IPS DF 6.9 (cell line): ENCODE measurements at regions not wholly inside any gene's neighbourhood (a gene's known extent, or its start where the extent isn't known, plus 50 kb on each side); places are given as distances from the start of the nearest gene placed in this dataset.

Experiments
- DNase-seq: peaks from one replicate; pipeline ENCODE4 v3.0.0-alpha.2; 2013; ENCODE audit warnings: low read depth, low spot score
- H3K27ac ChIP-seq: one replicate; pipeline ENCODE4 v1.5.1; 2013; ENCODE audit warnings: low read length, control low read depth
- H3K27me3 ChIP-seq: 2 replicates; pipeline ENCODE4 v1.6.1; 2013; ENCODE audit warnings: mild to moderate bottlenecking, low read length; ENCODE audit not compliant: control insufficient read depth, insufficient read depth
- H3K36me3 ChIP-seq: 2 replicates; pipeline ENCODE4 v1.6.1; 2013; ENCODE audit warnings: low read length; ENCODE audit not compliant: control insufficient read depth, insufficient read depth
- H3K4me1 ChIP-seq: 2 replicates; pipeline ENCODE4 v1.6.1; 2013; ENCODE audit warnings: low read length; ENCODE audit not compliant: control insufficient read depth, insufficient read depth
- H3K4me3 ChIP-seq: 2 replicates; pipeline ENCODE4 v1.5.1; 2013; ENCODE audit warnings: mild to moderate bottlenecking, low read length
- H3K9me3 ChIP-seq: 2 replicates; pipeline ENCODE4 v1.6.1; 2013; ENCODE audit warnings: low read length, inconsistent platforms; ENCODE audit not compliant: control insufficient read depth, insufficient read depth
- WGBS: extraction: QIAGEN DNeasy Blood & Tissue Kit; methylation state at CpG from one replicate; pipeline ENCODE4 v1.1.7; 2013; ENCODE audit warnings: mixed read lengths, missing lambda C conversion rate; ENCODE audit not compliant: insufficient read length, insufficient coverage; 5-methylcytosine and 5-hydroxymethylcytosine counted together

DNA sequence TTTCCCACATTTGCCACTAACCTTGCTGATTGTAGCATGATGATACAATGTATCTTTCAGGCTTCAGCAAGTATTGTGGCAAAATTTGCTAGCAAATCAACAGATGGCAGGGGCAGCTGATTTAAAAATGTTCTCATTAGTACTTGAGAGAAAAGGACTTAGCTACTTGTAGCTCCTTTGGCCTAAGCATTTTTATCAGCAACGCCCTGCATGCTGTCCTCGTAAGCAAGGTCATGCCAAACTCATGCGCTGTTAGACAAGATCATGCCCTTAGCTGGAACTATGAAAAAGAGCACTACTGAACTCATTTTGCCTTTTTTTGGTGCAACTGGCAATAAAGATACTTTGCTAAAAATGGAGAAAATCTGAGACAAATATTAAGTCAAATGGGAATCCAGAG, 197.1 kb downstream of the ICE1 start:
- Histone ChIP-seq H3K4me3 (no peak overlapping the region), H3K4me1 (no peaks in the 10 kb centered on the region), H3K27ac (no peak overlapping the region), H3K27me3 (no peaks in the 10 kb centered on the region), H3K36me3 (no peaks in the 10 kb centered on the region), H3K9me3 (peaks cover 5% of the 10 kb centered on the region)
- WGBS: no CpG with 5 or more reads among the region's 3 CpGs
- no peak for DNase-seq

DNA sequence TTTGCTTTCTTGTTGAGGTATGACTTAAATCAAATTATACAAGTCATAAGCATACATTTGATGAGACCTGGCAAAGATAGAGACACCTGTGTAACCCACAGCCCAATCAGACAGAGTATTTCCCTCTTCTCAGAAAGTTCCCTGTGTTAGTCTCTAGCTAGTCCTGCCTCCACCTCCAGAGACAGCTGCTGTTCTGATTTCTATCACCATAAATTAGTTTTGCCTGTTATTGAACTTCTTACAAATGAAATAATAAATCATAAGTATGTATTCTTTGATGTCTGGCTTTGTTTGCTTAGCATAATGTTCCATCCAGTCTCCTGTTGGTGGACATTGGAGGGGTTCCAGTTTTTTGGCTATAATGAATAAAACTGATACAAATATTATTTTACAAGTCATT, 194.5 kb downstream of the ICE1 start:
- H3K27me3 ChIP-seq: no peaks in the 10 kb centered on the region
- DNase-seq: no peak

DNA sequence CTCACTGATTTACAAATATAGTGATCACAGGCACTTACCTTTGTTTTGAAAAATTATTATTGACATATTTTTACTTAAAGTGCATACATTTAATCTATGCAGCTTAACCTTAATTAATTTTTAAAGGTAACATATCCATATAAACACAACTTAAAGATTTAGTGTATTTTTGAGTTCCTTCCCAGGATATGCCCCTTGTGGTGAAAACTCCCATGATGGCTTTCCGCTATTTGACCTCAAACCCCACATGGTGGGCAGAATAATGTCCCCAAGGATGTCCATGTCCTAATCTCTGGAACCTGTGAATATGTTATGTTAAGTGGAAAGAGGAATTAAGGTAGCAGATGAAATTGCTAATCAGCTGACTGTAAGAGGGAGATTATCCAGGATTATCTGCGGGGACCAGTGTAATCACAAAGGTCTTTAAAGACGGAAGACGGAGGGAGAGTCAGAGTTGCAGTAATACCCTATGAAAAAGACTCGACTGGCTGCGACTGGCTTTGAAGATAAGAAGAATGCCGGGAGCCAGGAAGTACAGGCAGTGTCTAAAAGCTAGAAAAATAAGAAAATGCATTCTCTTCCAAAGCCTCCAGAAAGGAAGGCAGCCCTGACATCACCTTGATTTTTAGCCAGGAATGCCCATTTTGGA, 193.9 kb downstream of the ICE1 start:
- no peak overlapping the region for H3K4me3 ChIP-seq
- no CpG with 5 or more reads among the region's 7 CpGs for WGBS
- no peak for DNase-seq
- H3K36me3 ChIP-seq: no peaks in the 10 kb centered on the region
- no peaks in the 10 kb centered on the region for H3K9me3 ChIP-seq
- H3K27me3 ChIP-seq: no peaks in the 10 kb centered on the region
- no peak overlapping the region for H3K27ac ChIP-seq
- H3K4me1 ChIP-seq: no peaks in the 10 kb centered on the region

More for the DNA sequence above, 194.5 kb downstream of the ICE1 start:
- no peak overlapping the region for H3K4me3 ChIP-seq
- no peak overlapping the region for H3K27ac ChIP-seq
- no peaks in the 10 kb centered on the region for H3K4me1 ChIP-seq
- no peaks in the 10 kb centered on the region for H3K9me3 ChIP-seq
- no peaks in the 10 kb centered on the region for H3K36me3 ChIP-seq

DNA sequence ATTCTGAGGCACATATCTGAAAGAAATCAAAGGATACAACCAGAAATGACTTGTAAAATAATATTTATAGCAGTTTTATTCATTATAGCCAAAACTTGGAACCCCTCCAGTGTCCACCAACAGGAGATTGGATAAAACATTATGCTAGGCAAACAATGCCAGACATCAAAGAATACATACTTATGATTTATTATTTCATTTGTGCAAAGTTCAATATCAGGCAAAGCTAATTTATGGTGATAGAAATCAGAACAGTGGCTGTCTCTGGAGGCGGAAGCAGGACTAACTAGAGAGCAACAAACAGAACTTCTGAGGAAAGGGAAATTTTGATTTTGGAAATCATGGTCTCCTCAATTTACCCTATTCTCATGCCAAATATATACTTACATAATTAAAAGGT, 193.1 kb downstream of the ICE1 start:
- no peaks in the 10 kb centered on the region for H3K9me3 ChIP-seq
- H3K4me3 ChIP-seq: no peak overlapping the region
- H3K4me1 ChIP-seq: no peaks in the 10 kb centered on the region
- WGBS: no CpG with 5 or more reads among the region's 1 CpG
- no peaks in the 10 kb centered on the region for H3K27me3 ChIP-seq
- H3K36me3 ChIP-seq: no peaks in the 10 kb centered on the region
- no peak for DNase-seq
- no peak overlapping the region for H3K27ac ChIP-seq

DNA sequence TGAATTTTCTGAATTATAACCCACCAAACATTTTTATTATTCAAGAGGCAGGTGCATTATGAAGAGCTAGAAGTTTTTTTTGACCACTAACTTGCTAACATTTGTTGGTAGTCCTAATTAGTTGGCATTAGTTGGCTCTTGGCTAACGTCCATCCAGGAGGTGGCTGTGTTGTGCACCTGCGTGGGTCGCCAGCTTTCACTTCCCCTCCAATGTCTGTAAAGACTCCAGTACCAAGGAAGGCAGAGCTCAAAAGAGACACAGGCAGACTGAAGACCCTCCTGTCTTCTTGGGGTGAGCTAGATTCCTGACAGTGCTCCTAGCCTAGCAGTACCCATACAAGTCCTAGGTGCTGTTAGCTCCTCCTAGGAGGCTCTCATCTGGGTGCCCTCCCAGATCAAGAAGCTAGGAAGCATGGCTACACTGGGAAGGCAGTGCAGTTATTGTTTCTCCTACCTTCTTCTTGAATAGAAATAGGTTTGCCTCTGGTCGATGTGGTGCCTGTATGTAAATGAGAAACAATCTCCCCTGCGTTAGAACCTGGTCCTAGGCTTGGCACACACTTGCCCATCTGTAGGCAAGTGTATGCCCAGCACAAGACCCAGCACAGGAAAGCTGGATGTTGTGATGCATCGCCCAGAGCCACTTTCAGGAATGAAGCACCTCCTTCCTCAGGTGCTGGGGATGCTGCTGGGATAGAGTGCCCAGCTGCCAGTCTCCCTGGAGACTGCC, 190.9 kb downstream of the ICE1 start:
- DNase-seq: no peak
- Histone ChIP-seq H3K27me3 (no peaks in the 10 kb centered on the region), H3K27ac (no peak overlapping the region), H3K4me3 (no peak overlapping the region), H3K9me3 (no peaks in the 10 kb centered on the region), H3K4me1 (no peaks in the 10 kb centered on the region), H3K36me3 (no peaks in the 10 kb centered on the region)
- no CpG with 5 or more reads among the region's 6 CpGs for WGBS

DNA sequence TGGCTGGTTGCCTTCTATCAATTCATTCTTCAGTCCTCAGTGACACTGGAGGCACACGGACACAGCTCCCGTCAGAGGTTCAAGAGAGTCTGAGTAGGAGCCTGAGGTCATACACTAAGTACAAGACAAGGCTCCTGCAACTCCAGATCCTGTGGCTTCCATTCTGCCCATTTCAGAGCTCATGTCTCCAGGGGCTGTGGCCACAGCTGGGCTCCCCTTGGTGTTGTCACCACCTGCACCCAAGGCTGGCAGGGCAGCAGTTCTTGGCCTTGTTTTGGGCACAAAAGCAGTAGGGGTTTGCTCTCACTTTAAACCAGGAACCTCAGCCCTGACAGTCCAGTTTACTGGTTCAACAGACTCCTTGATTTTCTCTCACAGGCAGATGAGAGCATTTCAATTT, 189.6 kb downstream of the ICE1 start:
- no peaks in the 10 kb centered on the region for H3K9me3 ChIP-seq

DNA sequence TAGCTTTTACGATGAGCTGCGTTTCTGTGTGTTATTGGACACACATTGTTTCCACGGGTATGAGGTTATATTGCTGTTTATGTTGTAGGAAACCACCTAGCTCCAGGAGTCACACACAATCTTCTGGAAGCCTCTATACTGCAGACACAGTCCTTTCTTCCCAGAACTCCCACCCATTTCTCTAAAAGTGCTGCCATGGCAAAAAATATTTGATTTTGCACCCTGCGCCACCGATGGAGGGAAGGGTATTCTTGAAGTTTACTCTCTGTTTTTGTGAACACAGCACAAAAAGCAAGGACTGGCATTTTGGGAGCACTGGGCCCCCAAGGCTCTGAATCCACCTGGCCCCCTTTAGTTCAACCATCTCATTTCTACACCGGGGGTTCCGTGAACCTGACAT, 187.5 kb downstream of the ICE1 start:
- no CpG with 5 or more reads among the region's 7 CpGs for WGBS
- H3K9me3 ChIP-seq: no peaks in the 10 kb centered on the region
- no peaks in the 10 kb centered on the region for H3K4me1 ChIP-seq
- no peak overlapping the region for H3K27ac ChIP-seq
- no peaks in the 10 kb centered on the region for H3K36me3 ChIP-seq
- H3K4me3 ChIP-seq: no peak overlapping the region
- no peak for DNase-seq
- H3K27me3 ChIP-seq: no peaks in the 10 kb centered on the region

More for the DNA sequence above, 189.6 kb downstream of the ICE1 start:
- no peaks in the 10 kb centered on the region for H3K4me1 ChIP-seq
- H3K27ac ChIP-seq: no peak overlapping the region
- H3K27me3 ChIP-seq: no peaks in the 10 kb centered on the region
- no peaks in the 10 kb centered on the region for H3K36me3 ChIP-seq
- no peak overlapping the region for H3K4me3 ChIP-seq
- WGBS: no CpG with 5 or more reads among the region's 2 CpGs
- DNase-seq: no peak

DNA sequence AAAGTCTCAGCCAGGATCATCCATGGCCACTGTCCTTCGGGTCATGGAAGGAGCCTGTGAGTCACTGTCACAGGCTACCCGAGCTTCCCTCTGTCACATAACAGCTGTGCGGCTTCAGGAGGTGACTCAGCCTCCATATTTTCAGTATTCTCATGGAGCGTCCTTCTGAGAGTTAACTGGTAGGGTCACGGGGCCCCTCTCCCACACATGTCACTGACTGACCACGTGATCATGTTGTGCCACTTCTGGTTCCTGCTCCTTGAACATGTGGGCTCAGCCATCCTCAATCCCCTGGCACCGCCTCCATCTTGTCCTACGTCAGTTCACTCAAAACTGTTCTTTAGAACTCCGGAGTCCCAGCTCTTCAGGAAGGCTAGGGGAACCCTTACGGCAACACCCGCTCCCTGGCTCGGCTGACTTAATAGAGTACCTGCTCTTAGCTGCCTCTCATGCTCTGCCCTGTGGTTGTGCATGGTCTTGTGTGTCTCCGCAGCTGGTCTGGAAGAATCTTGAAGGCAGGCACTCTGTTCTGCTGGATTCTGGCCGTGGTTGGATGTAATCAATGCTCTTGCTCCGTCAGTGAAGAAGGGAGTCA, 182.8 kb downstream of the ICE1 start:
- Histone ChIP-seq H3K4me1 (no peaks in the 10 kb centered on the region), H3K4me3 (no peak overlapping the region), H3K9me3 (no peaks in the 10 kb centered on the region), H3K27ac (no peak overlapping the region), H3K36me3 (no peaks in the 10 kb centered on the region), H3K27me3 (no peaks in the 10 kb centered on the region)
- DNase-seq: no peak
- WGBS: no CpG with 5 or more reads among the region's 15 CpGs

DNA sequence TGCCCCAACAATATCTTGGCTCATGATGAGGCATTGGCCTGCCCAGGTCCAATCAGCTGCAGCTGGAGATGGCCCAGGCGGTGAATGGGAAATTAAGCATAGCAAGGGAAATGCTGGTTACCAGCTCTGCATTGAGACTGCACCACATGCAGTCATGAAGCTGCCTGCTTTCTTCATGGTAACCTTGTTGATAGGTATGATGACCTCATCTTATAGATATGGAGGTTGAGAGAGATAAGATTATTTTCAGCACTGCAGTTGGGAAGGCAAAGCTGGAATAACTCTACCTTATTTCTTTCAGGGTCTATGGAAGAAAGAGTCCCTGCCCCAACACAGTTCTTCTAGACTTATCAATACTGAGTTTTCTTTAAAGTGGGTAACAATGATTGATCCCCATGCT, 180.1 kb downstream of the ICE1 start:
- no peak overlapping the region for H3K4me3 ChIP-seq
- no peaks in the 10 kb centered on the region for H3K27me3 ChIP-seq
- no peaks in the 10 kb centered on the region for H3K36me3 ChIP-seq
- no peak for DNase-seq
- H3K27ac ChIP-seq: no peak overlapping the region
- H3K9me3 ChIP-seq: no peaks in the 10 kb centered on the region
- no CpG with 5 or more reads among the region's 1 CpG for WGBS
- H3K4me1 ChIP-seq: no peaks in the 10 kb centered on the region

DNA sequence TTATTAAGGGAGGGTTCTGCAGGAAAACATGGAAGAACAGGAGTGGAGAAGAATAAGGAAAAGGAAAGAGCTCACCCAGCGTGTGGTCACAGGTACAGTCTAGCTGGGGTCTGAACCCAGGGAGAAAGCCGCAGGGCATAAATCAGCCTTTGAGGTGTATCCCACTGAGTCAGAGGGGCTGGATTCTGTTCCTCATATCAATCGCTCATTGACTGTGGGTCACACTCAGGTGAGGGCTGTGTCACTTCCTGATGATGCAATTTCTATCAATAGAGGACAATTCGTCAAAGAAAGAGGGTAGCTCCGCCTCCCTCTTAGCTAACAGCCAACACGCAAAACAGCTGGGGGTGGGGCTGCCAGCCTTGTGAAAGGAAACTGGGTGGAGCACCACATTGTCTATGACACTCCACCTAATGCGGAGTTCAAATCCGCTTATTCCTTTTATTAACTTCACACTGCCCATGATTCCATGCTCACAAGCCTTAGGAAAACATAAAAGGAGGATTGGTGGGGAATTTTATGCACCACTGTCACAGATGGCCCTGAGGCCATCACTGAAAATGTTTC, 176.2 kb downstream of the ICE1 start:
- WGBS: no CpG with 5 or more reads among the region's 8 CpGs
- Histone ChIP-seq H3K4me3 (no peak overlapping the region), H3K4me1 (no peaks in the 10 kb centered on the region)

More for the DNA sequence above, 176.2 kb downstream of the ICE1 start:
- Histone ChIP-seq H3K27me3 (no peaks in the 10 kb centered on the region), H3K27ac (no peak overlapping the region), H3K9me3 (no peaks in the 10 kb centered on the region), H3K36me3 (no peaks in the 10 kb centered on the region)
- DNase-seq: no peak
